Head of caudate nucleus (tissue), 42 donors: ENCODE measurements at regions not wholly inside any gene's neighbourhood (a gene's known extent, or its start where the extent isn't known, plus 50 kb on each side); places are given as distances from the start of the nearest gene placed in this dataset.

Experiments used
- DNase-seq, 42 donors: peaks; one replicate each; pipeline versions ENCODE4 v3.0.0 to v3.0.0-alpha.2; 2020 to 2021; ENCODE audit warnings: mixed read lengths in 7 of 42
- intact Hi-C: fragments of 100-400 bp; cut with DNase I; formaldehyde crosslinking; loops from one replicate; pipeline ENCODE4 v1.15.0; 2022

GRCh38 chr10:131667047-131667446, 233.8 kb upstream of the PPP2R2D start:
- DNase-seq = no peak
- intact Hi-C loops = no loop called here

GRCh38 chr10:131667561-131667960, 233.2 kb upstream of the PPP2R2D start:
- no peak for DNase-seq

GRCh38 chr10:131668903-131669302, 231.9 kb upstream of the PPP2R2D start:
- DNase-seq = no peak
- intact Hi-C loops = no loop called here

More at GRCh38 chr10:131667561-131667960, 233.2 kb upstream of the PPP2R2D start:
- intact Hi-C loops = no loop called here

DNA sequence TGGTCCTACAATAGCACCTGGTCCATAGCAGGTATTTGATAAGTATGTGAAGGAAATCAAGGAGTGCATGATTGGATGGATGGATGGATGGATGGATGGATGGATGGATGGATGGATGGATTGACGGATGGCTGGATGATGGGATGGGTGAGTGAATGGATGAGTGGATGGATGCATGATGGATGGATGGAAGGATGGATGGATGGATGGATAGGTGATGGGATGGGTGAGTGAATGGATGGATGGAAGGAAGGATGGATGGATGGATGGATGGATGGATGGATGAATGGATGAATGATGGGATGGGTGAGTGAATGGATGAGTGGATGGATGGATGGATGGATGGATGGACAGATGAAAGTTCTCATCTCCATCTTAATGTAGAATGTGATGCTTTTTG, 231.0 kb upstream of the PPP2R2D start:
- no peak for DNase-seq
- intact Hi-C loops = no loop called here

GRCh38 chr10:131670341-131670740, 230.5 kb upstream of the PPP2R2D start:
- intact Hi-C loops = no loop called here

DNA sequence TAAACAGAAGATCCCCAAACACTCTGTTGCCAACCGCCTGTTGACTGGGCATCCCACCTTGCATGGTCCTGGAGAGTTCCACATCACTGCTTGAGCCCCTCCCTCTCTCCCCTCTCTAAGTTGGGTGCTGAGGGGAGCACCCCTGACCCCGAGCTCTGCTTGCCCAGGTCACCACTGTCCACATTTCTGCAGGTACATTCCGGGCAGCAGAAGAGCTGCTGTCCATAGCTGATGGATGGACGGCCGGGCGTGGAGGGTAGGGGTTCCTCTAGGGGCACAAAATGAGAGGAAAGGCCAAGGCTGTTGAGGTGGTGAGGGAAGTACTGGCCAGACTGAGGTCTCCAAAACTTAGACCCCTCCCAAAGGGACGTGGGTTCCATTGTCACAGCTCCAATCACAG, 227.4 kb upstream of the PPP2R2D start:
- intact Hi-C loops = no loop called here
- peak in 1 of 42 donors; percentile 16 for DNase-seq

More at GRCh38 chr10:131670341-131670740, 230.5 kb upstream of the PPP2R2D start:
- DNase-seq = no peak

- intact Hi-C loops = no loop called here
- DNase-seq = peak in 2 of 42 donors; percentile 3 to 22
These were observed 226.7 kb upstream of the PPP2R2D start for GRCh38 chr10:131674130-131674529.

DNA sequence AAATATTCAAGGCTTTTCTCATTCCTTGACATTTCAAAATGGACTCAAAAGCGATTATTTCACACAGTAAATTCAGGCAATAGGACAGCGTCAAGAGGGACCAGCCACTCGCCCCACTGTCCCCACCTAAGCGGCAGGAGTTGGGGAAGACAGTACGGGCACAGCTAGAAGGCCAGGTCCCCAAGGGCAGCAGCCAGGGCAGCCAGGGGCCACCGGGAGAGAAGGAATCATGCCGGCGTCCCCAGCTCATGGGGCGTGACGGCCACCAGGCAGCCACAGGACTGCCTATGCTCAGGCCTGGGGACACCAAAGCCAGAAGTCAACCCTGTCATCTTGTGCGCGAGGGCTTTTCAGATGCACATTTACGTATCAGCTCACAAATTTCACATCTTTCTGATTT, 225.7 kb upstream of the PPP2R2D start:
- intact Hi-C loops = no loop called here
- peak in 1 of 42 donors; percentile 19 for DNase-seq

DNA sequence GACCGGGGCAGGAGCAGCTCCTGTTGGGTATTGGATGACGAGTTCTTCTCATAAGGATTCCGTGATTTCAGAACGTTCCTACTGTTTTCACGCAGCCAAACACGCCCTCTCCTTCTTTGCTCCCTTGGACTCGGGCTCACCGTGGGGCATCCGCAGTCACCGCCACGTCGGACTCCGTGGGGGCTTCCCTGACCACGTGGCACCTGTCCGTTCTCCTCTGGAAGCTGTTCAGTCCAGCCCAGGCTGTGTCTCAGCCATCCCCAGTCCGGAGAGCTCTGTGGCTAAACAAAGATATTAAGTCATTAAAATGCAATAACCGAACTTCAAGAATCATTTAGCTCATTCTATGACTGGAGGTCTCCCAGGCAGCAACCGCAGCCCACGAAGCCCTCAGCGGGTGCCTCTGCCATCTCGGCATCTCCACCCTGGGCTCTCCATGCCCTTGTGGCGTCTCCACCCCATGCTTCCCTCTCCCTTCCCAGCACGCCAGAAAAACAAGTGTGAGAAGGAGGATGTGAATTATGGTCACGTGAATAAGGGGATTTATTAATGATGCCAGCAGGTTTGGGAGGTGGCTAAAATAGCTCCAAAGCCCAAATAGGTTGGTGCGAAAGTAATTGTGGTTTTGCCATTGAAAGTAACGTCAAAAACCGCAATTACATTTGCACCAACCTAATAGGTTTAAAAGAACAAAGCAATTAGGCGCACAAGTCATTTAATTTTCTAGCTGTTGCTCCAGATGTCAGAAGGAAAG, 224.6 kb upstream of the PPP2R2D start:
- intact Hi-C loops = no loop called here
- peak in 2 of 42 donors; percentile 4 to 15 for DNase-seq

GRCh38 chr10:131676800-131677421, 223.9 kb upstream of the PPP2R2D start:
- no peak for DNase-seq
- intact Hi-C loops = no loop called here

DNA sequence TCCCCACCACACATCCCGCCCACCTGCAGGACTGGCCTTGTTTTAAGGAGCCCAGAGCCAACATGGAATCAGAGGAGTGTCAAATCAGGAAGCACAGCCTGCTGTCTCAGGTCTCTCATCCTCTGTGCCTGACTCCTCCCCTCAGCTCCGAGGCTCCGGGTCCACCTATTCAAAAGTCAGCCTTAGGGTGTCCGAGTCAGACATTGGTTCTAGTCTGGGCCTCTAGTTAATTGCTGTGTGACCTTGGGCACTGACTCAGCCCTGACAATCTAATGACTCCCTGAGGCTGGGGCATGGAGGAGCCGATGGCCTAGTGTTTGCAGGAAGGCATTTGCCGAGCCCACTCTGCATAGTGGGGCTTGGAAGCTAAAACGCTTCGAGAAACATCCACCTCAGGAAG, 223.1 kb upstream of the PPP2R2D start:
- DNase-seq = peak in 1 of 42 donors; percentile 32
- intact Hi-C loops = no loop called here

DNA sequence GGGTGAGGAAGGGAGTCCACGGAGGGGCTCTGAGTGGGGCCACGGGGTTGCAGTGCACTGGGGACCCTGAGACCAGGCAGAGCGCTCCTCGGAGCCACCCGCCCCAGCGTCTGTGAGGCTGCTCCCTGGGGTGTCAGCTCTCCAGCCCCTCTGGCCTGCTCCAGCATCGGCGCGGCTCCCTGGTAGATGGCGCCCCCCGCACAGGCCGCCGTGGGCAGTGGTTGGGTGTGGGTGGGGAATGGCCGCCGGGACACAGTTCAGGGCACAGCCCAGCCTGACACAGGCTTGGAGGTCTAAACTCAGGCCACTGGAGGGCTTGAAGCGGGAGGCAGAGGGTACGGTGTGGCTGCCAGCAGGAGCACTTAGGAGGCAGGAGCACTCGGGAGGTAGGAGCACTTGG, 222.6 kb upstream of the PPP2R2D start:
- DNase-seq = peak in 2 of 42 donors; percentile 6 to 25
- intact Hi-C loops = no loop called here

DNA sequence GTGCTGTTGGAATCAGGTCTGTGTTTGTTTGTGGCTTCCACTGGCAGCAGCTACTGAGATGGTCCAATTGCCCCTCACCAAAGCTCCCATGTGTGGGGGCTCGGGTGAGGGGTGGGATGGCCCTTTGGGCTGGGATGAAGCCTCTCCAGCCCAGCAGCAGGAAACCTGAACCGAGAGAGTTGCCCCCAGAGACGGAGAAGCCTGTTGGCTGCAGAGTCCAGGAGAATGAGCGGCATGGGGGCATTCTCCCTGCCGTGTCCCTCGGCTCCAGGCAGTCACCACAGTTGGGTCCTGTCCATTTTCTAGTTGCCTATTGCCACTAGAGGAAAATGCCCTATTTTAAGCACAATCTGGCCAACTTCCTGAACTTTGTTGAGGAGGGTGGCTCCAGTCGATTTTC, 222.2 kb upstream of the PPP2R2D start:
- intact Hi-C loops = no loop called here
- DNase-seq = peak in 1 of 42 donors; percentile 7

DNA sequence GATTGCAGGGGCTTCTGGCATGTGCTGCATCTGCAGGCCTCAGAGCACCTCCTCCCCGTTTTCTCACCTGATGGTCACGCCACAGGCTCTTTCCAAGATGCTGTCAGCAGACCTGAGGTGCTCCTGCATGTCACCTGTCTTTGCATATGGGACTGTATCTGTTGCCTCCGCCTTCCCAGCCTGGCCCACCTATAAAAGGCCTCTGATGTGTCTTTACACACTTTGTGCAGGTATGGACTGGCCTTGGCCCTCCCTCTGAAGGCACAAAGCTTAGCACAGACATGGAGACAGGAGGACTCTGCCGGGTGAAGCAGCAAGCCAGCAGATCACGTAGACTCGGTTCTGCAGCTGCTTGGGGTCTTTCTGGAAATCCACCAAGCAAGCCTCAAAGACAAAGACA, 220.9 kb upstream of the PPP2R2D start:
- intact Hi-C loops = no loop called here
- peak in 1 of 42 donors; percentile 22 for DNase-seq

GRCh38 chr10:131681122-131681521, 219.7 kb upstream of the PPP2R2D start:
- intact Hi-C loops = no loop called here
- peak in 12 of 42 donors; percentile 6 to 52 (median 26) for DNase-seq

DNA sequence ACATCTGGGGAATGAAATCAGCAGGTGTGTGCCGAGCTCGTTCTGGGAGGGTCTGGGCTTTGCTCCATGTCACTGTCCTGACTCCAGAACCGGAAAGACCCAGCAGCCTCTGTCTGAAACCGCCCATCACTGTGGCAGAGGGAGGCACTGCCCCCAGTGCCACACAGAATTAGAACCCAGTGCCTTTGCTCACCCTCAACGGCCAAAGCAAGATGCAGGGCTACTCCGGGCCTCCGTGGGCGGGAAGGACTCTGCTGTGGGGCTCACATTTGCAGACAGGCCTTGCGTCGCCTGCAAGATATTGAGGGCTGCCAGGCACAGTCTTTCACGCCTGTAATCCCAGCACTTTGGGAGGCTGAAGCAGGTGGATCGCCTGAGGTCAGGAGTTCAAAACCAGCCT, 219.2 kb upstream of the PPP2R2D start:
- peak in 2 of 42 donors; percentile 4 to 31 for DNase-seq
- intact Hi-C loops = no loop called here

GRCh38 chr10:131682271-131682962, 218.4 kb upstream of the PPP2R2D start:
- DNase-seq = peak in 2 of 42 donors; percentile 6 to 15
- intact Hi-C loops = no loop called here

GRCh38 chr10:131683281-131683861, 217.4 kb upstream of the PPP2R2D start:
- intact Hi-C loops = no loop called here
- peak in 2 of 42 donors; percentile 8 to 18 for DNase-seq

DNA sequence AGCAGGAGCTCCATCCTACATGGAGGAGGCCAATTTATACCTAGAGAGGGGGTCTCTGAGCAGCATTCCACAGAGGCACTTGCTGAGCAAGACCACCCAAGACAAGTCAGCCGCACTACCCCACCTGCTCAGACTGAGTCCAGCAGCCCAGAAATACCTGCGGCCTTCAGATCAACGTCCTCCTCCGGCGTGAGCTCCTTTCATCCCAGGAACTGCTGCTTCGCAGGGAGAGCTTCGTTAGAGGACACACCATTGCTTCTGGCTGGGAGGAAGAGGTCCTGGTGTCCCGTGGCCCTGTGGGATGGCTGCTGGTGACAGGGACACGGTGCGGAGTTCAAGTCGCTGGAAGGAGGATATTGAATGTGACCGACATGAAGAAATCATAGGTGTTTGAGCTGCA, 216.9 kb upstream of the PPP2R2D start:
- intact Hi-C loops = no loop called here
- DNase-seq = peak in 2 of 42 donors; percentile 5 to 22

DNA sequence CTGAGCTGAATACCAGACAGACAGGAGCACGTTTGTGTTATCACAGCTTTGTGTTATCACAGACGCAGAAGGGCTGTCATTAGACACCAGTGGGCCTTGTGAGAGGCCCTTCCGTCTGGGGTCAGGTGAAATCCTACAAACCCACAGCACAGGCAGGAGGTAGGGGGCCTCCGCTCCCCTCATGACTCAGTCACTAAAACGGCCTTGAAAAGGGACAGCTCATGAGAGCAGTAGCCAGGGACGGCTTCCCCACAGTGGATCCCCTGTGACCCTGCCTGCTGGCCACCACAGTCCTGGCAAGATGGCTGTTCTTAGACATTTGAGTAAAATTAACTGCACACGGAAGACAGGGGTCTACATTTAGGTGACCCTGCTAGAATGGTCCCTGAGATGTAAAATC, 215.8 kb upstream of the PPP2R2D start:
- no peak for DNase-seq
- intact Hi-C loops = no loop called here
